ENCODE measurements at regions not wholly inside any gene's neighbourhood (a gene's known extent, or its start where the extent isn't known, plus 50 kb on each side); places are given as distances from the start of the nearest gene placed in this dataset.

DNA sequence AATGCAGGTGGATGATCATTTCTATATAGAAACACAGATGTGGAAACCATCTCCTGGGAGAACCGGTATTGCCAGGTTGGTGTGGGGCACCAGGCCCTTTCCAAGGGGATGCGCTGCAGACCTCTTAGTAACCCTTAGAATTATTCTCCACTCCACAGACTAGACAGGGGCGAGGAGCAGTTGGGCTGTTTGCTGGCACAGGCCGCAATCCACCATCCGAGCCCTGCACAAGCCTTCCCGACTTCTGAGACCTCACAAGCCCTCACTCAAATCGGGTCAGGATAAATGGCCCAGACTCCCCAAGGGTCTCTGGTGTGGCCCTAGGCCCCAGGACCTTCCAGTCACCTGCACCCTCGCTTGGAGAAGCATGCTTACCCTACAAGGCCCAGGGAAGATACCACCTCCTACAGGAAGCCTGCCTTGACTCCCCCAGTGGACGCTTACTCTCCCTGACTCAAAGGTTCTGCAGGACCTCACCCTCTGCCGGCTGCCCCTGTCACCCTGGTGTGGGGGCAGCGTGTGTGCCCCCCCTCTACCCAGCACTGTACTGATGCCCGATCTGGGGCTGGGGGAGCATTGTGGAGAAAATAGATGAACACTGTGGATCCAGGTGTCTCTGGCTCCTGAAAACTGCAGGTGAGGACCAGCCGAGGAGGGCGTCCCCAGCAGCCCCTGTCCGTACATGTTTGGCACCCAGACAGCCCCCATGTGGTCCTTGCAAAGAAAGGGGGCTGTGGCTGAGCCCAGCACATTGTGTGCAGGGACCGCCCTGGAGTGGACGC, 49.8 kb upstream of the ACSF3 start:
- no peak for DNase-seq
